ENCODE measurements at regions not wholly inside any gene's neighbourhood (a gene's known extent, or its start where the extent isn't known, plus 50 kb on each side); places are given as distances from the start of the nearest gene placed in this dataset.

- no peak for TF ChIP-seq CTCF (IDR thresholded peaks at IDR 0.05; ENCODE audit: control insufficient read depth, insufficient read depth, low read depth, low read length, missing control alignments)
- DNase-seq (ENCODE audit: low read depth), result no peak
- peak overlapping the region; percentile 60 for H3K4me3 ChIP-seq (ENCODE audit: control insufficient read depth, low read depth, low read length)
These were observed 109.0 kb downstream of the HFE start for GRCh38 chr6:26195924-26196845.

GRCh38 chr6:26196846-26197635 lies 109.8 kb downstream of the HFE start:
- TF ChIP-seq CTCF (IDR thresholded peaks at IDR 0.05; ENCODE audit: control insufficient read depth, insufficient read depth, low read depth, low read length, missing control alignments), result no peak
- DNase-seq (ENCODE audit: low read depth), result peak; percentile 87
- H3K4me3 ChIP-seq (ENCODE audit: control insufficient read depth, low read depth, low read length), result peak overlapping the region; percentile 60

- no peak for DNase-seq (ENCODE audit: low read depth)
- H3K4me3 ChIP-seq (ENCODE audit: control insufficient read depth, low read depth, low read length), result peak overlapping the region; percentile 60
- no peak for TF ChIP-seq CTCF (IDR thresholded peaks at IDR 0.05; ENCODE audit: control insufficient read depth, insufficient read depth, low read depth, low read length, missing control alignments)
These were observed 110.4 kb downstream of the HFE start for GRCh38 chr6:26197636-26197932.

GRCh38 chr6:26197933-26198721 lies 110.9 kb downstream of the HFE start:
- peak overlapping the region; percentile 60 for H3K4me3 ChIP-seq (ENCODE audit: control insufficient read depth, low read depth, low read length)
- no peak for DNase-seq (ENCODE audit: low read depth)
- no peak for TF ChIP-seq CTCF (IDR thresholded peaks at IDR 0.05; ENCODE audit: control insufficient read depth, insufficient read depth, low read depth, low read length, missing control alignments)

- no peak for DNase-seq (ENCODE audit: low read depth)
- H3K4me3 ChIP-seq (ENCODE audit: control insufficient read depth, low read depth, low read length), result peak overlapping the region; percentile 60
- TF ChIP-seq CTCF (IDR thresholded peaks at IDR 0.05; ENCODE audit: control insufficient read depth, insufficient read depth, low read depth, low read length, missing control alignments), result no peak
These were observed 111.5 kb downstream of the HFE start for GRCh38 chr6:26198722-26199056.

GRCh38 chr6:26199057-26199772 lies 112.0 kb downstream of the HFE start:
- H3K4me3 ChIP-seq (ENCODE audit: control insufficient read depth, low read depth, low read length), result peak overlapping the region; percentile 60
- DNase-seq (ENCODE audit: low read depth), result peak; percentile 95
- TF ChIP-seq CTCF (IDR thresholded peaks at IDR 0.05; ENCODE audit: control insufficient read depth, insufficient read depth, low read depth, low read length, missing control alignments), result no peak
